ENCODE measurements at regions not wholly inside any gene's neighbourhood (a gene's known extent, or its start where the extent isn't known, plus 50 kb on each side); places are given as distances from the start of the nearest gene placed in this dataset.

DNA sequence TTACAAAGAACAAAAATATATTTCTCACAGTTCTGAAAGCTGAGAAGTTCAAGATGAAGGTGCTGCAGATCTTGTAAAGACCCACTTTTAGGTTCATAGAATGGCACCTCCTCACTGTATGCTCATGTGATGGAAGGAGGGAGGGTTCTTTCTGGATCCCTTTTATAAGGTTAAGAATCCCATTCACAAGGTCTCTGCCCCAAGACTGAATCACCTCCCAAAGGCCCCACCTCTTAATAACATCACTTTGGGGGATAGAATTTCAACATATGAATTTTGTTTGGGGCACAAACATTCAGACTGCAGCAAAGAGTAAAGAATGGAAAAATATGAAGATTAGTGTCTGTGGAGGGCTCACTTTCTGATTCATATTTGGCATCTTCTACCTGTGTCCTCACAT, 77.1 kb upstream of the PRR16 start:
- TF ChIP-seq CTCF (IDR thresholded peaks at IDR 0.05) (no peak), POLR2A (IDR thresholded peaks at IDR 0.05) (no peak), EP300 (IDR thresholded peaks at IDR 0.05) (no peak)
